HG03025 (cell line): ENCODE measurements at regions not wholly inside any gene's neighbourhood (a gene's known extent, or its start where the extent isn't known, plus 50 kb on each side); places are given as distances from the start of the nearest gene placed in this dataset.
"Not testable (repeated sequence)": the region's sequence is repeated elsewhere in the genome, so short reads cannot be mapped to it uniquely, and the experiment has no call there.

ENCODE experiments used
- ATAC-seq: cut with Tn5 transposase; IDR thresholded peaks from one replicate; pipeline ENCODE4 v1.9.1; 2021; ENCODE audit warnings: mild to moderate bottlenecking, moderate library complexity; ENCODE audit not compliant: unreplicated experiment, low FRiP score

DNA sequence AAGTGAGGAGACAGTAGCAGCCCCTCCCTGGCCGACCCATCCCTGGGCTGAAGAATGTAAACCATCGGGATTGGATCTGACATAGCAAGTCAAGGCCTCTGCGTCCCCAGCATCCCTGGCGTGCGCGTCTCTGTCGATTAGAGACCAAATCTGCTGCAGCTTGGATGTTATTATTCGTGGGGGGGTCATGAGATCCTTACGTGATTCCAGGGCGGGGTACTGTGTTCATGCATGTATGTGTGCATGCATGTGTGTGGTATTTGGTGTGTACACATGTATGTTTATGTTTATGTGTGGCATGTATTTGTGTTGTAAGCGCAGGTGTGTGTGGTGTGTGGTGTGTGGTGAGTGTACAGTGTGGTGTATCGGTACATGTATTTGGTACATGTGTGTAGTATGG is 741.8 kb upstream of the SALL3 start:
- no peak for ATAC-seq

- ATAC-seq, result no peak
Measured at GRCh38 chr18:78238404-78239089, 741.1 kb upstream of the SALL3 start.

DNA sequence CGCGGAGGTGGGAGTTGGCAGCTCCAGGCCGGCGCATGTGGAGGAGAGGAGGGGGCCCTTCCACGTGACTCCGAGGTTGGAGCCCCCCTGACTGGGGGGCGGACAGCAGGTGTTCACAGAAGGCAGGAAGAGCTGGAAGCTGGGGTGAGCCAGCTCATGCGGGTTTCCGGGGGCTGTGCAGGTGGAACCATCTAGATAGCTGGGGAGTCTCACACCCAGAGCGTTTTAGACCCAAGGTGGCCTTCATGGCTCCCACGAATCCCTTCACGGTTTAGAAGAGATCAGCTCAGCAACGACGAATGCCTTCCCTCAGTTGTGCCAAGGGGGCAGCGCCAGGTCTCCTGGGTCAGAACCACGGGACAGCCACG is 740.5 kb upstream of the SALL3 start:
- no peak for ATAC-seq

DNA sequence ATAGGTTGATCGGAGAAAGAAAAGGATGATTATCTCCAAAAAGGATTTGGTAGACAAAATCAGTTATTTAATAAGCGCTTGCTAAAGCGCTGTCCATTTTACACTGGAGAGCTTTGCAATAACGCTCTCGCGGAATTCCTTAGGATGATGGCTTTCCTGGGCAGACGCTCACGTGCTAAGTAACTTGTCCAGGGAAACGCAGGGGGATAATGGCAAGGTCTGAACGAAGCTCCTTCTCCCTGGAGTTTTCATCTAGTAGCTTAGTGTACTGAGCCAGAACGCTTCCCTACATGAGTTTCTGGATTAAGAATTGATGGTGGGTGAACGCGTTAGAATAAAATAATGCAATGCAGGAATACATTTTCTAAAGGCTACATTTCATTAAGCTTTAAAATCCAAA is 739.5 kb upstream of the SALL3 start:
- ATAC-seq, result no peak

GRCh38 chr18:78240627-78241252 is 738.9 kb upstream of the SALL3 start:
- ATAC-seq, result no peak

DNA sequence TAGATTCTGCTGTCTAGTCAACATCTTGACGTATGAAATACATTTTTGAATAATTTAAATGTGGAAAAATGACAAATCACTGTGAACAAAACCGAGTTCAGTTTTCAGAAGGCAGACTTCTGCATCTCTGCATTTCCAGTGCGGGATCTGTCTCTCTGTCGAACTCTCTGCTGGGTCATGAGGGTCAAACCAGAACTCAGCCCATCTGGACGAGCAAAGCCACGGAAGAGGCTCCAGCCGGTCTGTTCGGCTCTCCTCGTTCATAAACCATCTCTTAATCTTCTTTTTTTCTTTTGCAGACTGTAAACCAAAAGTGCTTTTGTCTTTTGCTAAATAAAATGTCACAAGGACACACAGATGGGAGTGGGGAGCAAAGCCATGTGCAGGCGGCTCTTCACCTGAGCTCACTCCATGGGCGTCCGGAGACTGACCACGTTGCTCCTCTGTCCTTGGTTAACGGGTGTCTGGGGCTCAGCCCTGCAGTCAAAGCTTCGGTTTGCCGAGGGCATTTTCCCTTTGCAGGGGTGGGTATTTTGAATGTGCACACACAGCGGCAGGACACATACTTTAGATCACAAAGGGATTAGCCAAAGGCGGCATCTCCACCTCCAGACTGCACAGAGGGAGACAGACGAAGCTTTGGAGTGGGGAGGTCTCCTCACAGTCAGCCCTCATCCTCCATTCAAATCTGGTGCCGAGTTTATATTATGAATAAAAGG is 737.9 kb upstream of the SALL3 start:
- no peak for ATAC-seq

- ATAC-seq, result no peak
Measured at GRCh38 chr18:78242254-78242643, 737.4 kb upstream of the SALL3 start.

- ATAC-seq, result no peak
Measured at GRCh38 chr18:78242806-78243205, 736.8 kb upstream of the SALL3 start.

DNA sequence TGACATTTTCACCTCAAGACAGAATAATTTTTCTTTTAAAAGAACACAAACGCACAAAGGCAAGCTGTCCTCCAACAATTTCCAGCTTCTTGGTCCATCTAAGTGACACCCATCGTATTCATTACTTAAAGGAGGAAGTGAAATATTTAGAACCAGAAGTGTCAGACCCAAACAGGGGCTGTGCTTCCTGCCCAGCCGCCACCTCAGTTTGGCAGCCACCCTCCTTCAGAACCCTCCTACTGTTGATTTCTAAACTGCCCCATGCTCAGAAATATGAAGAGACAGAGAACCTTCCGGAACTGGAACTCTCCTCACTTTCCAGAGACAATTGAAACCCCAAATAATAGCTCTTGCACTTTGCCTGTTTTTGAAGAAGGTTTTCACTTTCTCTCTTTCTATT is 734.8 kb upstream of the SALL3 start:
- ATAC-seq, result no peak

GRCh38 chr18:78245451-78245850 is 734.2 kb upstream of the SALL3 start:
- no peak for ATAC-seq

- no peak for ATAC-seq
Measured at GRCh38 chr18:78246050-78246449, 733.6 kb upstream of the SALL3 start.

DNA sequence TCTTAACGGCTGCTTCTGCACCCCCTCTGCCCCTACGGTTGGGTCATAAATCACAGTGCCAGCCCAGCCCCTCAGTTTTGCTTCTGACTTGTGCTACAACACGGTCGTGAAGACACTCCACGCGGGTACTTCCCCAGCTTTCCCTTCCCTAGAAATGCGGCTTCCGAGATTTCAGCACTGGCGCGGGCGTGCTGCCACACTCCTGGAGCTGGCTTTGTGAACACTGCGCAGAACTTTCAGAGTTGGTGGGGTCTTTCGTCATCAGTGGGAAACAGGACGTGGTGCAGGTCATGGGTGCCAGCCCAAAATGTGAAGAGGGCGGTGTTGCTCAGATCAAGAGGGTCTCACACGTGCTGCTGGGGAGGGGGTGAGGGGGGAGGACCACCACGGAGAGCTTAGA is 733.0 kb upstream of the SALL3 start:
- ATAC-seq, result no peak

GRCh38 chr18:78247615-78248289 is 731.9 kb upstream of the SALL3 start:
- ATAC-seq, result no peak

GRCh38 chr18:78255013-78255412 is 724.6 kb upstream of the SALL3 start:
- ATAC-seq, result no peak

DNA sequence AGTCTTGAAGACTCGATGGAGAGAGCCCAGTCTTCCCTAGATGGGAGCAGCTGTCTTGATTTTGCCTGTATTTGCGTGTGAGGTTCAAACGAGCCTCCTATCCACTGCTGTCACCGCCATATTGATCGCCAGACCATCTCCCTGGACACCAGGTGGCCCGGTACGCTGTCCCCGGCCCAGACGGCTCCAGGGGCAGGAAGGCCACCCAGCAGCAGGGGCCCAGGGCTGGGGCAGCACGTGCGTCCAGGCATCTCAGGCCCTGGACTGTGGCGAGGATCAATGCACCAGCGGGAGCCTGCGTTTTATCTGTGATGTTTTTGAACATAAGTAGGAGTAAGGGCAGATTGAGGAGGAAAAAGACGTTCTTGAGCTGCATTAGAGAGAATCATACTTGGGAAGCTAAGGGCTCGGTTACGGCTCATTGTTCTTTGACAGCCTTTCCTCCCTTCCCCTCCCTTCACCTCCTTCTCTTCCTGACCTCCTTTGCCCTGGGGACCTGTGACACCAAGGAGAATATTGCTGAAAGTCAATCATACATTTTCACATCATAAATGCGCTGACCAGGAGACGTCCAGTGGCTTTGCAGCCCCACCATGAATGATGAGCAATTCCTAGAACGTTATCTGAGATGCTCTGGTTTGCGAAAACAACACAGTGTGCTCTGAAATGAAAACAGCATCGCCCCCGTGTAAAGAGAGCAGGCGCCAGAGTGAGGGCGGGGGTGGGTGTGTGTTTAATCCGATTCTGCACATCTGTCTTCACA is 711.2 kb upstream of the SALL3 start:
- ATAC-seq, result no peak

GRCh38 chr18:78271790-78272189 is 707.8 kb upstream of the SALL3 start:
- no peak for ATAC-seq

DNA sequence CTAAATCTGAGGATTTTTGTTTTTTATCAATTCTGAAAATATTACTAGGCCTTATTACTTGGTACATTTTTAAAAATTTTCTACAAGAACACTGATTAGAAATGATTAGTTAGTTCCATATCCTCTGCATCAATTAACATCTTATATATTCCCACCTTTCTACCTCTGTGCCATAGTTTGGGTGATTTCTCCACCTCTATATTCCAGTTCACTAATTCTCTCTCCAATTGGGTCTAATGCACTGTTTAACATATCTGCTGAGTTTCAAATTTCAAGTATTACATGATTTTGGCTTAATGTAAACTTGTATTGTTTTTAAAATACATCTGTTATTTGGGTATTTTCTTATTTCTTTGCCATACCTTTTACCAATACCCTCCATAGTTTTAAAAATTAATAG is 705.7 kb upstream of the SALL3 start:
- ATAC-seq, result no peak

DNA sequence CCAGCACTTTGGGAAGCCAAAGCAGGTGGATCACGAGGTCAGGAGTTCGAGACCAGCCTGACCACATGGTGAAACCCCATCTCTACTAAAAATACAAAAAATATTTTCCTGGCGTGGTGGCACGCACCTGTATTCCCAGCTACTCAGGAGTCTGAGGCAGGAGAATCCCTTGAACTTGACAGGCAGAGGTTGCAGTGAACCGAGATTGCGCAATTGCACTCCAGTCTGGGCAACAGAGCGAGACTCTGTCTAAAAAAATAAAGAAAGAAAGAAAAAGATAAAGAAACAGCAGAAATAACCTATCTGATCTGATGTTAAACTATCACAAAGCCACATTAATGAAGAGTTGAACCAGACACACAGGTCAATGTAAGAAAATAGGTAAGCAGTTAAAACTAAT is 696.2 kb upstream of the SALL3 start:
- ATAC-seq, result not testable (repeated sequence)

DNA sequence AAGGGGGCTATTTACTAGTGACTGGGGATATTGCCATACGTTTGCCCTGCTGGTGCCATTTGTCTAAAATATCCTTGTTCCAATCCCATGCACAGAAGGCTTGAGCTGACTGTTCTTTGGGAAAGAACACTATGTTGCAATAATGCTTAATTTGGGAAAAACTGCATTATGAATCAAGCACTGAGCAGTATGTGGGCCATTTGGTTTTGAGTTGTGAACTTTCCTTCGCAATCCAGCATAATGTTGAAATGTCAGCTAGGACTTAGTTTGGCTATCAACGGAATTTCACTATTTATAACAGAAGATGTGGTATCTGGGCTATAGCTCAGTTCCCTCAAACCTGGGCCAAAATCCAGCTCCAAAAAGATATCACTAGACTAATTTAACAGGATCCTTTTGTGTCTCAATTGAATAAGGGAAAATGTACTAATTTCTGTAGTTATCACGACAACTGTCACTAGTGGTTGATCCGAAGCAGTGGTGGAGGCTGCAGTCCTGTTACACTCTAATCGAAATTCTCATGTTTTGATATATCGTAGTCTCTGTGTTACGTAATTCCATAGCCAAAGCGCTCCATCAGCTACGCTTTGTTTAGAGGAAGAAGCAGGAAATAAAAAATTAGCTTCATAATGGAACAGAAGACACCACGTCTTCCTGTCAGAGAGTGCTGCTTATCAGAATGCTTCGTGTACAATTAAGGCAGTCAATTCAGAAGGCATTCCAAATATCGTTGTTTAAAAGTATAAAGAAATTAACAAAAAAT is 686.8 kb upstream of the SALL3 start:
- ATAC-seq, result no peak

GRCh38 chr18:78293540-78293939 is 686.1 kb upstream of the SALL3 start:
- ATAC-seq, result no peak
